Activated naive CD8-positive, alpha-beta T cell (primary cell): ENCODE measurements at regions not wholly inside any gene's neighbourhood (a gene's known extent, or its start where the extent isn't known, plus 50 kb on each side); places are given as distances from the start of the nearest gene placed in this dataset.

ENCODE experiments used
- H3K27ac Mint-ChIP-seq: one replicate; pipeline ENCODE4 v1.8.0; 2021; ENCODE audit warnings: mixed read lengths
- H3K27me3 Mint-ChIP-seq: one replicate; pipeline ENCODE4 v1.8.0; 2021; ENCODE audit warnings: mixed read lengths
- H3K36me3 Mint-ChIP-seq: one replicate; pipeline ENCODE4 v1.8.0; 2021; ENCODE audit warnings: mixed read lengths
- H3K4me1 Mint-ChIP-seq: one replicate; pipeline ENCODE4 v1.8.0; 2021; ENCODE audit warnings: low read depth, mixed read lengths
- H3K4me3 Mint-ChIP-seq: one replicate; pipeline ENCODE4 v1.8.0; 2021; ENCODE audit warnings: mild to moderate bottlenecking, mixed read lengths
- H3K9me3 Mint-ChIP-seq: one replicate; pipeline ENCODE4 v1.8.0; 2021; ENCODE audit warnings: low read depth, mixed read lengths

DNA sequence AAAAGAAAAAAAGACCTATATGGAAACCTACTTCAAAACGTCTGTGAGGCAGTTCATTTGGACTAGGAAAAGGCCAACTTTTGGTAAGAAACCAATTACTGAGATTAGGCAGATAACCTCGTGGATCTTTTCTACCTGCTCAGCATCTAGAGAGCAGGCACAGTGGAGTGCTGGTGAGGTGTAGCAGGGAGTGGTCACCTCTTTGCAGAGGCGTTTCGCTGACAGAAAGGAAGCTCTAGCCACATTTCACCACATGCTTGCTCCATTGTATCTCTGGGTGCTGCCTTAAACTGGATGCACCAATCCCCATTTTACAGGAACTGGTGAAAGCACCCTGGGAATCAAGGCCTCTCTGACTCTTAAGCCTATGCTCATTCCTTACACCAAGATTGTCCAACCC is 360.5 kb downstream of the LIG4 start:
- Mint-ChIP-seq H3K9me3 (peaks cover 9% of the 10 kb centered on the region), H3K4me1 (no peaks in the 10 kb centered on the region), H3K27ac (no peak overlapping the region), H3K36me3 (no peaks in the 10 kb centered on the region), H3K27me3 (no peaks in the 10 kb centered on the region), H3K4me3 (no peak overlapping the region)

DNA sequence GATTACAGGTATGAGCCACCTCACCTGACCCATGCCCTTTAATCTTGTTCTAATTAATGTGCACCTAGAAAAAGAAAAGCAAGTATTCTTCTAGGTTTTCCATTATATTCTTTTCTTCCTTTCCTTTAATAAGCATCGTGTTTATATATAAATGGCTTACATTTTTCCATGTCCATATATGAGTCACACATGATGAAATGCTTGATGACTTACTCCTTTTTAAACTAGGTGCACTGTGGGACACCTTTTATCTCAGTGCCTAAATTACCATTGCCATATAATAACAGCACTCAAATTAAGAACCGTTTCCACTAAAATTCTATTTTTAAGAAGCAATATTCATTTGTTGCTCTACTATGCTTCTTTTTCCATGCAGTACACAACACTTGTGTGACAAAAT is 363.3 kb downstream of the LIG4 start:
- Mint-ChIP-seq H3K4me3 (no peak overlapping the region), H3K9me3 (peaks cover 2% of the 10 kb centered on the region), H3K36me3 (no peaks in the 10 kb centered on the region), H3K27me3 (no peaks in the 10 kb centered on the region), H3K27ac (no peak overlapping the region), H3K4me1 (no peaks in the 10 kb centered on the region)

DNA sequence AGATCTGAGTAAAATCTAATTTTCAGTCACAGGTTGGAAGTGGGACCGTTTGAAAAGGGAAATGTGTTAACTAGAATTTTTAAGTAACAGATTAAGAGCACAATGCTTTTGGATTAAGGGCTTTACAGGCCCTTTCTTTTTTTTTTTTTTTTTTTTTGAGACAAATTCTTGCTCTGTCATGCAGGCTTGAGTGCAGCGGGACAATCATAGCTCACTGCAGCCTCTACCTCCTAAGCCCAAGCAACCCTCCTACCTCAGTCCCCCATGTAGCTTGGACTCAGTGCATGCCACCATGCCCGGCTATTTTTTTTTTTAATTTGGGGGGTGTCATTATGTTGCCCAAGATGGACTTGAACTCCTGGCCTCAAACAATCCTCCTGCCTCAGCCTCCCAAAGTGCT is 363.7 kb downstream of the LIG4 start:
- Mint-ChIP-seq H3K9me3 (no peaks in the 10 kb centered on the region), H3K4me3 (no peak overlapping the region)

DNA sequence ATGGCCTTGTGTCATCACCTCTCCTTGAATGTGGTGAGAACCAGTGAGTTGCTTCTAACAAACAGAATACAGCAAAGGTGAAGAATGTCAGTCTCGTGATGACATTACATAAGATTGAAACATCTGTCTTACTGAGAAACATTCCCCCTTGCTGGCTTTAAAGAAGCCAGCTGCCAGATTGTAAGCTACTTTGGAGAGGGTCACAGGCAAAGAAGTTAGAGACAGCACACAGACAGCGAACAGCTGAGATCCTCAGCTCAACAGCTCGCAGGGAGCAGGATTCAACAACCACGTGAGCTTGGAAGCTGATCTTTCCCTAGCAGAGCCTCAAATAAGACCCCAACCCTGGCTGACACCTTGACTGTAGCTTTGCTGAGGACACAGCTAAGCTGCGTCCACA is 367.9 kb downstream of the LIG4 start:
- Mint-ChIP-seq H3K36me3 (no peaks in the 10 kb centered on the region), H3K4me1 (no peaks in the 10 kb centered on the region), H3K4me3 (no peak overlapping the region)

More for the DNA sequence above, 363.7 kb downstream of the LIG4 start:
- no peak overlapping the region for H3K27ac Mint-ChIP-seq
- H3K27me3 Mint-ChIP-seq = no peaks in the 10 kb centered on the region
- no peaks in the 10 kb centered on the region for H3K36me3 Mint-ChIP-seq
- no peaks in the 10 kb centered on the region for H3K4me1 Mint-ChIP-seq

DNA sequence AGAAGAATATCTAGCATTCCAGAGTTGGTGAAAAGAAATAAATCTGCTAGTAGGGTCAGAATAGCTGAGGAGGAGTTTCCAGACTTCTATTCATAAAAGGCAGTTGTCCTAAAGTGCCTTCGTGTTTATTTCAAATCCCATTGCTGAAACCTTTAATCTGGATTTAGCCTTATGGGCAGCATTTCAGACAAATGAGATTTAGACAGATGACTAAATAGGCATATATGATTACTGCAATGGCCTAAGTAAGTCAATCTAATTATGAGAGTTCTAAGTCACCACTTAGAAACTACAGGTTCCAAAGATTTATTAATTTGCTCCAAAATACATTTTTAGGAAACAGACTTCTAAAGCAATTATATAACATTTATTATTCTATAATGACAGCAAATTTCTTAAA is 368.7 kb downstream of the LIG4 start:
- H3K4me3 Mint-ChIP-seq = no peak overlapping the region
- peaks cover 3% of the 10 kb centered on the region for H3K9me3 Mint-ChIP-seq
- H3K36me3 Mint-ChIP-seq = no peaks in the 10 kb centered on the region
- no peak overlapping the region for H3K27ac Mint-ChIP-seq
- H3K27me3 Mint-ChIP-seq = no peaks in the 10 kb centered on the region
- H3K4me1 Mint-ChIP-seq = no peaks in the 10 kb centered on the region

More for the DNA sequence above, 367.9 kb downstream of the LIG4 start:
- no peak overlapping the region for H3K27ac Mint-ChIP-seq
- peaks cover 3% of the 10 kb centered on the region for H3K9me3 Mint-ChIP-seq
- H3K27me3 Mint-ChIP-seq = no peaks in the 10 kb centered on the region

DNA sequence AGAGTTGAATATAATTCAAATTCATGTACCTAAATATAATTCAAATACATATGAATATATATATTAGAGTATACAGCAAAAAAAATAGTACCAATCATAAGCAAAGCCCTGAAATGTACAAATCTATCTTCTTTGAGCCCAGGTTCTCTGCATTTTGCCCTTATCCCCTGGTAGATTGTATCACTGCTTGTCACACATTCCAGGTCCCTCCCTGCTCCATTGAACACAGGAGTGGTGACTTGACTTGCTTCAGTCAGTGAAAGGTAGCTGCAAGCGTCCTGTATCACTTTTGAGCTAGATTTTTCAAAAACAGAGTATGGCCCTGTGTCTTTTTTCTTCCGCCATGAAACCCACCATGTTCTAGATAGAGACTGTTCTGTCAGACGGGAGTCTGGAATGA is 369.4 kb downstream of the LIG4 start:
- Mint-ChIP-seq H3K4me1 (no peaks in the 10 kb centered on the region), H3K27me3 (no peaks in the 10 kb centered on the region), H3K9me3 (peaks cover 3% of the 10 kb centered on the region), H3K4me3 (no peak overlapping the region), H3K36me3 (no peaks in the 10 kb centered on the region), H3K27ac (no peak overlapping the region)

DNA sequence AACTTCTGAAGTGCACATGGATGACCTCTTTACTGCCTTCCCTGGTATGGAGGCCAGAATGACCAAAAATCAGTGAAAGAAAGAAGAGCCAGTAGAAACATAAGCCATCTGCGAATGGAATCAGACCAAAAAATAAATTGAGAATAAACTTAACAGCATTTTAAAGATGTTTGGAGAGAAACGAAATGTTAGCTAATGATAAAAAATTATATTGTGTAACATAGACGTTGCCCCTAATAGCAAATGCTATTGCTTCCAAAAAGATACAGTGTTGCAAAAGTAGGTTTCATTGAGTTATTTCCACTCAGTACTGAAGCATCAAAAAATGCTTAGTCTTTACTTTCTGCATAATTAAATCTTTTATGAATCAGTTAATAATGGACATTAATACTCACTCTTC is 371.7 kb downstream of the LIG4 start:
- Mint-ChIP-seq H3K4me1 (no peaks in the 10 kb centered on the region), H3K9me3 (peaks cover 3% of the 10 kb centered on the region), H3K36me3 (no peaks in the 10 kb centered on the region), H3K27ac (no peak overlapping the region), H3K4me3 (no peak overlapping the region), H3K27me3 (no peaks in the 10 kb centered on the region)

DNA sequence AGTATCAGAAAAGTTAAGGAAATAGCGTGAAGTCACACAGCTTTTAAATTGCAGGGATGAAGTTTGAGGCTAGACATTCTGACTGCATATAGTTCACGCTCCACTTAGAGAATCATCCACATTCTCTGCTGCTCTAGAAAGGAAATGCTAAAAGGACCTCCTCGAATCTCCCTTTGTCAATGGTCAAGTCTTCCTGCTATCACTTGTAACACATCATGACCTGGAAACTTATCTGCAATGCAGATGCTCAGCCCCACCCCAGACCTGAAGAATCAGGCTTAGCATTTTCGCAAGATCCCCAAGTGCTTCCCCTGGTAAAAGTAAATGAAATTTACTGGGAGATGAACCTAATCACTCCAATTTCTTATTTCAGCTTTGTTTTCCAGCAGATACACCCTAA is 372.1 kb downstream of the LIG4 start:
- H3K4me3 Mint-ChIP-seq = no peak overlapping the region
- peaks cover 3% of the 10 kb centered on the region for H3K9me3 Mint-ChIP-seq
- H3K27ac Mint-ChIP-seq = no peak overlapping the region
- H3K36me3 Mint-ChIP-seq = no peaks in the 10 kb centered on the region
- H3K27me3 Mint-ChIP-seq = no peaks in the 10 kb centered on the region
- H3K4me1 Mint-ChIP-seq = no peaks in the 10 kb centered on the region

DNA sequence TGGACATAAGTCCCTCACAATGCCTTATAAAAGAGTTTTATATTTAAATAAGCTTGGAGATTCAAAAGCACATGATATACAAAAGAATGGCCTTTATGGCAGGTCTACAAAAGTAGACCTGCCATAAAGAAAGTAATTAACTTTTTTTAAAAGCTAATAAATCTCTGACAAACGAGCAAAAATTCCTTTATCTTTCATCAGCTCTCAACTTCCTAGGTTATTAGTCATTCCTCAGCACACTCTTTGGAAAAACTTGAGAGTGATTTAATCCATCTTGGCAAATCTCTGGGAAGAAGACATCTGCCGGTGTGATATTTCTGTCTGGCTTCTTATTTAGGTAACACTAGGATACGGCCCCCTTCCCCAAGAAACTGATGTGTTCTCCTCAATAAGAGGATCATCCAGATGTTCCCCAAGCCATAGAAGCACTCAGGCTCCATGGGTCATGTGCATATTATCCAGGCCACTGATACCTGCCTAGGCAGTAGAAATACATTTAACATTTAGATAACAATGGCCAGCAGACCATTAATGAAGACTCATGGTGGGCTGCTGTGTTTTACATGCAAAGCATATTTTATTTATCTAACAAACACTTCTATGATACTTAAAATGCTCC is 372.7 kb downstream of the LIG4 start:
- no peaks in the 10 kb centered on the region for H3K4me1 Mint-ChIP-seq
- no peaks in the 10 kb centered on the region for H3K36me3 Mint-ChIP-seq
- no peak overlapping the region for H3K27ac Mint-ChIP-seq
- H3K4me3 Mint-ChIP-seq = no peak overlapping the region
- H3K9me3 Mint-ChIP-seq = peaks cover 3% of the 10 kb centered on the region
- H3K27me3 Mint-ChIP-seq = no peaks in the 10 kb centered on the region

DNA sequence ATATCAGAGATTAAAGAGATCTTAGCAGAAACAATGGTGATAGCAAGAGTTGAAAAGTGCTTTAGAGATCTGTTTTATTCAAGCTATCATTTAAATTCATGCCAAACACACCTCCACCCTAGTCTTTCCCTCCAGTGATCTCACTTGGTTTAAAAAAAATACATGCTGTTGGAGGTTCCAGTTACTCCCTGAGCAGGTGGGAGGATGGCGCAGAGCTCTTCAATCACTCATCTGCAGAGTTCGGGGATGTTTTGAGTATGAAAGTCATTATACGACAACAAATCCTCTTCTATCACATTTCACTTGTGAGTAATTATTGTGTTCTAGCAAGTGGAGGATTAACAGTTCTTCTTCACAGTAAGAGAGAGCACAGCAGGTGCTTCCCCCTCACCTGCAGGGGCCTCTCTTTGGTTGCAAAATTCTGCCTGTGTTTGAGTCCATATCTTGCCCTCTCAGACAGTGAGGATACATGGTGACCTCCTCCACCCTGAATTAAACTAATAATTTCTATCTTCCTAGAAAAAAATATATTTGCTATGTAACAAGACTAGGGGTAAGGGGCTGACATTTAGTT is 376.7 kb downstream of the LIG4 start:
- Mint-ChIP-seq H3K4me3 (no peak overlapping the region), H3K36me3 (no peaks in the 10 kb centered on the region), H3K4me1 (no peaks in the 10 kb centered on the region), H3K27ac (no peak overlapping the region), H3K27me3 (no peaks in the 10 kb centered on the region), H3K9me3 (peaks cover 3% of the 10 kb centered on the region)

DNA sequence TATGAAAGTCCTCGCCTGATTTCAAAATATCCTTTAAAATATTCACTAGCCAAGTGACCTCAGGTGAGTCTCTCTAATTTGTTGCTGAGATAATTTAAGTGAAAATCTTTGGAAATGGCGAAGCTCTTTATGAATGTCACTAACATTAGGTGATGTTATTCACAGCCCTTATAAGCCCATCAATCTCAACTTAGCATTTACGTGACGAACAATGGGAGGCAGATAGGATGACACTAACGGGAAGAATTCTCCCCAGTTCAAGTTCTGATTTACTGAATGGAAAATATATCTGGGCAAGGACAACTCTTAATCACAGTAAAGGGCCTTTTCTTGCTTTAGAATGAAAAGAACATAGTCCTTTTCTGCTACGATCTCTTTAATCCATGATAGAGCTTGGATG is 378.7 kb downstream of the LIG4 start:
- no peaks in the 10 kb centered on the region for H3K36me3 Mint-ChIP-seq
- no peaks in the 10 kb centered on the region for H3K27me3 Mint-ChIP-seq
- no peaks in the 10 kb centered on the region for H3K9me3 Mint-ChIP-seq
- H3K27ac Mint-ChIP-seq = no peak overlapping the region
- no peak overlapping the region for H3K4me3 Mint-ChIP-seq
- H3K4me1 Mint-ChIP-seq = no peaks in the 10 kb centered on the region

DNA sequence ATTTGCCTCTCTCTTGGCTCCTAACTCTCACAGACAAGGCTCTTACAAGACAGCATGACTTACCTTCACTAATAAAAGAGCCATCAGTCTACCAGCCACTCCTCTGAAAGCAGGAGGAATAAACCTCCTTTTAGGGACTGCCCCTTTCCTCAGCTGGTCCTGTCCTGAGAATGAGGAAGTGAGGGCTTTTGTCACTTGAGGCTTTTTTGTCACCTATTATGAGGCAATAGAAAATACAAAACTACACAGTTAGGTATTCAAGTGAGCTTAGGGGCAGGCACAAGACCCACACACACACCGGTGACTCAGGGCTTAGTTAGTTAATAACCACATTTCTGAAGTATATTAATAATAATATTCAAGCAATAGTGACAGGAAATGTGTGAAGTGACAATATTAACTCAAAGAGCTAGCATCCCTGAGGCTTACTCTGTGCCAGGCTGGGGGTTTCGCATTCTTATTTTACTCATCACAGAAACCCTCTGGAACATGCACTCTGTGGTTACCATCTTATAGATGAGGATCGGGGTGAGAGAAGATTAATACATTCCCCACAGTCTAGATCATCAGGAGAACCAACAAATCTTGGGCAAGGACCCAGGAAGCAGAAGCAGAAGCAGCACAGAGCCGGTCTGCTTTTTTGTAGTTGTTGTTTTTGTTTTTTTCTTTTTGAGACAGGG is 379.9 kb downstream of the LIG4 start:
- Mint-ChIP-seq H3K27ac (no peak overlapping the region), H3K9me3 (no peaks in the 10 kb centered on the region), H3K4me1 (no peaks in the 10 kb centered on the region), H3K36me3 (no peaks in the 10 kb centered on the region), H3K4me3 (no peak overlapping the region), H3K27me3 (no peaks in the 10 kb centered on the region)

DNA sequence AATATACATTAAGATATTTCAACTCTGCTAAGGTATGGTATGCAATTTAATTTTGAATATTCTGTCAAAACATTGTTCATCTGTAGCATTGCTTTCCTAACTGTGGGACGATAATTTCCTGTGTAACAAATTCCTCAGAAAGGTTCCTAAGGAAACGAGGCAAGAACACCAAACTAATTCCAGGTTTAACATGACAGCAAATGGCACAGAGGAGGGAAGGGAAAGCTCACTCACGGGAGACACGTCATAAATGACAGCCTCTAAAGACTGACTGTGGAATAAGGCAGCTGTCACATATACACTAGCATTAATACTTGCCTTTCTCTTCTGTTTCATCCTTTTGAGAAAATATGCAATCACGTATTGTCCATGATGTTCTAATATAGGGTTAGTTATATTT is 380.6 kb downstream of the LIG4 start:
- Mint-ChIP-seq H3K36me3 (no peaks in the 10 kb centered on the region), H3K4me1 (no peaks in the 10 kb centered on the region), H3K9me3 (no peaks in the 10 kb centered on the region), H3K27me3 (no peaks in the 10 kb centered on the region), H3K27ac (no peak overlapping the region), H3K4me3 (no peak overlapping the region)

DNA sequence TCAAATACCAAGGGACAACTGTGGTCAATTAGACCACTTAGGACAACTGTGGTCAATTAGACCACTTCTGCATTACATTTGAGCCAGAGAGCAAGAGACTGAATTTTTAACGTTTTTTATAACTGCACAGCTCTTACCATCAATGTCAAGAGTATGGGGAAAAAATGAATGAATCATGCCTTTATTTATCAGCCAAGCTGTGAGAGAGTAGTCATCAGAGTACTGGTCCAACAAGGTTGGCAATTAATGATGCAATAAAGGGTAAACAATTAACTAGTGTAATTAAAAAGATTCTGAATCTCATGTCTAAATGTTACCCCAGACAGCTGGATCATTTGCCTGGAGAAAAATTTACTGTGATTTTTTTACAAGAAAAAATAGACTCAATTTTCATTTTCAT is 381.1 kb downstream of the LIG4 start:
- Mint-ChIP-seq H3K4me1 (no peaks in the 10 kb centered on the region), H3K27me3 (no peaks in the 10 kb centered on the region), H3K9me3 (no peaks in the 10 kb centered on the region), H3K27ac (no peak overlapping the region), H3K36me3 (no peaks in the 10 kb centered on the region), H3K4me3 (no peak overlapping the region)

DNA sequence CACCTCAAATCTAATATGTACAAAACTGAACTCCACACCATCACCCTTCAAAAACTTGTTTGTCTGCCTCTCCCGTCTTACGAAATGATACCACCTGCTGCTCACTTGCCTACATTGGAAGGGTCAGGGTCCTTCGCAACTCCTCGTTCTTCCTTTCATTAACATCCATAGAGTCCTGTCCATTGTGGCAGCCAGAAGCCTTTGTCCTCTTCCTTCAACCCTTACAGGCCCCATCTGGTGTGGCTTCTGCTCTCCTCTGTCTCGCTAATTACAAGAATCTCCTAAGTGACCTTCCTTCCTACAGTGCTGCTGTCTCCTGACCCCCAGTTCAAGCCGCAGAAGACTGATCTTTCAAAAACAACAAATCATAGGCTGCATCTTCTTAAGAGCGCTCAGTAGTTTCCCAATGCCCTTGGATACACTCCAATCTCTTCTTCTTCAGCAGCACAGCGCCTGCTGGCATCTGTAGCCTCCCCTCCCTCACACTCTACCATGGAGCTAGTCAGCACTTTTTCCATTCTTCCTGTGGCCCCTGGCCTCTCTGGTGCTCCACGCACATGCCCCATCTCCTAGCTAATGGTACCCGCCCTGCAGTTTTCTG is 382.7 kb downstream of the LIG4 start:
- Mint-ChIP-seq H3K4me3 (no peak overlapping the region), H3K4me1 (no peaks in the 10 kb centered on the region), H3K9me3 (peaks cover 5% of the 10 kb centered on the region), H3K36me3 (no peaks in the 10 kb centered on the region), H3K27ac (no peak overlapping the region), H3K27me3 (no peaks in the 10 kb centered on the region)
